HG02973 (cell line): ENCODE measurements at regions not wholly inside any gene's neighbourhood (a gene's known extent, or its start where the extent isn't known, plus 50 kb on each side); places are given as distances from the start of the nearest gene placed in this dataset.

ENCODE experiments used
- ATAC-seq: cut with Tn5 transposase; IDR thresholded peaks from one replicate; pipeline ENCODE4 v1.9.1; 2021; ENCODE audit warnings: moderate library complexity; ENCODE audit not compliant: unreplicated experiment

- ATAC-seq = no peak
Measured at GRCh38 chr17:77266891-77267341, 126.1 kb downstream of the SEC14L1 start.

DNA sequence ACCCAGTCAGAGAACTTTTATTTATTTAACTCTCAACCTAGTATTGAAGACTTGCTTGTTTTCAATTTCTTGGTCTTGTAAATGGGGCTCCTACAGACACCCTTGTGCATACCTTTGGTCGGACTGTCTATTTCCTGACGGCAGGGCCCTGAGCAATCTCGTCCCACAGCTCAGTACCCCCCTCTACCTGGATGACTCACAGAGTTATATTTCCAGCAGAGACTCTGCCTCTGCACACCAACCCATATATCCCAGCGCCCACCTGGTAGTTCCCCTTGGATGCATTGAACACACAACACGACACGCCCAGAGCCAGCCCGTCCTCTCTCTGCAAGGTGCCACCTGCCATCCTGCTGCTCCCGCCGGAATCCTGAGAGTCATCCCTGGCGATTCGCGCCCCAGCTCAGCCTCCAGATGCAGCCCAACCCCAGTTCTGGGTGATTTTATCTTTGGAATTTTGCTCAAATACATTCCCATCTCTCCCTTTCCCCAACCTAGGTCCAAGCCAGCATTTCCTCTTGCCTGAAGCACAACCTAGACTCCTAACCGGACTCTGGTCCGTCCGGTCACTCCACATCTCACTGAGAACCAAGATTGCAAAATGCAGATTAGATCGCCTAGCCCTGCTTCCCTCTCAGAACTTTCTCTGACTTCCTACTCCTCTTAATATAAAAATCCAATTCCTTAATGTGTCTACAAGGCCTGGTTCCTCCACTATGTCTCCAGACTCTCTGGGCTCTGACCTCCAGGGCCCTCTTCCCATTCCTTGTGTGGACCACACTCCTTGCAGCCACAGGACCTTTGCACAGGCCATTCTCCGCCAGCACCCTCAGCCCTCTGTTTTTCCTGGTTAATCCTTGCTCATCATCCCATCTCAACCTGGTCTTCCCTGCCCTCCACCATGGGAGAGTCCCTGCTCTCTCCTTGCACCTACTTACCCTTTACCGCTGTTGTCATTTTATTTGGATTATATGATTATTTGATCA, 129.2 kb downstream of the SEC14L1 start:
- no peak for ATAC-seq

DNA sequence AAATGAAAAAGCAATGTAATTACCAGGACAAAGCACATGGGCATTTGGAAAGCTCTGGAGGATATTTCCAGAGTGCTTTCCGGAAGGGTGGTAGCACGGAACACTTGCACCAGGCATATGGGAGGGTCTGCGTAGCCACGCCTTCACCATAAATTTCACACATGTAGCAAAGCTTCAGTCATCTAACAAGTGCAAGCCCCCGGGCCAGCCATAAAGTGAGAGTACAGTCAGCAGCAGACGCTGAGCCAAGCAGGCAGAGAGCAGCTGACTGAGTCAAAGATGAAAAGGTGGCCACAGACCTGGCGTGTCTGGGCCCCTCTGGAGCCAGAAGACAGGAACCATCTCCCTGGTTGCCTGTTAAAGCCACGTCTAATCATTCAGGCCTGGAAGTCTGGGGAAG, 130.6 kb downstream of the SEC14L1 start:
- ATAC-seq = no peak

GRCh38 chr17:77273397-77274085, 132.8 kb downstream of the SEC14L1 start:
- no peak for ATAC-seq

DNA sequence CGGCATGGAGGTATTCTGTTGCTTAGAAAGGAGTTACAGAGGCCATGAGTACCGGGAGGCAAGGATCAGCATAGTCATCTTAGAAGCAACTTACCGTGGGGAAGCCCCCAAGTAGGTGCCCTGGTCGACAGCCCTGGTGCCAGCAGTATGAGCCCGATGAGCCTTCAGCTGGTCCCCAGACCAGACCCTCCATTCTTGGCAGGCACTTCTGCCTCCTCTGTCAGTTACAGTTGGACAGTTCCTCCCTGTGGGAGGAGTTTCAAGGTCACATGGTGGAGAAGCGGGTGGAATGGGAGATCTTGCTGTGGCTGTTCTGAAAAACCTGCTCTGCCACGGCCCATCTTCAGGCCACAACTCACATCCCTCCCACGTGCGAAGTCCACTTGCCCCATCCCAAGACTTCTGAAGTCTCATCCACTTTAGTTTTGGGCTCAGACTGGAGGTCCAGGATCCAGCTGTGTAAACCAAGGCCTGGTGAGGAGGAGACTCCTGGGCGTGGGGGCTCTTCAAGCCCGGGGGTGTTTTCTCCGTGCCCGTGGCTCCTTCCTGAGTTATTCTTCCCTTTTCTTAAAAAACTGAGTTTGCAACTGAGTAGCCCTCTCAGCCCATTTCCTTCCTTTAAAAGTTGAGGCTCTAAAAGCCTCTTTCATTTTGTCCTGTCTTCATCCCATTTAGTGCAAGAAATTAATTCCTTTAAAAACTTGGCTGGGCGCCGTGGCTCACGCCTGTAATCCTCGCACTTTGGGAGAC, 133.5 kb downstream of the SEC14L1 start:
- ATAC-seq = no peak

GRCh38 chr17:77279448-77280303, 138.9 kb downstream of the SEC14L1 start:
- ATAC-seq = no peak

GRCh38 chr17:77280304-77281121, 139.7 kb downstream of the SEC14L1 start:
- no peak for ATAC-seq

DNA sequence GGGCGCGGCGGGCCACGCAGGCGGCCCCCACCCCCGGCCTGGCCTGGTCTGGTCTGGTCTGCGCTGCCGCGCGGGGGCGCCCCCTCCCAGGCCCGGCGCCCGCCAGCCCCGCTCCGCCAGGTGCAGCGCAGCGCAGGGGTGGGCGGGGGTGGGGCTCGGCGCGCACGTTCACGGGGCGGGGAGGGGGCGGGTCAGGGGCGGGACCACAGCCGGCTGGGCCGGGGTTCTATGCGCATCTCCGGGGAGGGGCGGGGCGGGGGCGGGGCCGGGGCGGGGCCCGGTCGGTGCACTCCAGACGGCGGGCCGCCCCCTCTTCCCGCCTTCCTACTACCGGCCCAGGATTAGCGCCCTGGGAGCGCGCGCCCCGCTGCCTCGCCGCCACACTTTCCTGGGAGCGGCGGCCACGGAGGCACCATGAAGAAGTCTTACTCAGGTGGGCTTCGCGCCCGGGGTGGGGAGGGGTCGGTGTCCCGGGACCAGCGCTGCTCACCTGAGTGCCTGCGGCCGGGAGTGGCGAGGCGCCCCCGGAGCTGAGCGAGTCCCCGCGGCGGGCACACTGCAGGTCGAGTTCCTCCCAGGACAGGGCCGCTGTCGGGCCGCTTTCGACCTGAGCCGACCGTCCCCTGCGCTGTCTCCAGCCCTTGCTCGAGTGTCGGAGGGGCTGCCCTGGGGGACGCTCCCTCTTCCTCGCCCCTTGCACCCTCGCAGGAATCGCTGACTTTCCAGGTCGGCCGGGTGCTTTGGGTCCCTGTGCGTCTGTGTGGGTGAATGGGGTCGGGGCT, 140.5 kb downstream of the SEC14L1 start:
- ATAC-seq = peak; percentile 49

- no peak for ATAC-seq
Measured at GRCh38 chr17:77281904-77282367, 141.2 kb downstream of the SEC14L1 start.

GRCh38 chr17:77282524-77283515, 142.1 kb downstream of the SEC14L1 start:
- no peak for ATAC-seq

DNA sequence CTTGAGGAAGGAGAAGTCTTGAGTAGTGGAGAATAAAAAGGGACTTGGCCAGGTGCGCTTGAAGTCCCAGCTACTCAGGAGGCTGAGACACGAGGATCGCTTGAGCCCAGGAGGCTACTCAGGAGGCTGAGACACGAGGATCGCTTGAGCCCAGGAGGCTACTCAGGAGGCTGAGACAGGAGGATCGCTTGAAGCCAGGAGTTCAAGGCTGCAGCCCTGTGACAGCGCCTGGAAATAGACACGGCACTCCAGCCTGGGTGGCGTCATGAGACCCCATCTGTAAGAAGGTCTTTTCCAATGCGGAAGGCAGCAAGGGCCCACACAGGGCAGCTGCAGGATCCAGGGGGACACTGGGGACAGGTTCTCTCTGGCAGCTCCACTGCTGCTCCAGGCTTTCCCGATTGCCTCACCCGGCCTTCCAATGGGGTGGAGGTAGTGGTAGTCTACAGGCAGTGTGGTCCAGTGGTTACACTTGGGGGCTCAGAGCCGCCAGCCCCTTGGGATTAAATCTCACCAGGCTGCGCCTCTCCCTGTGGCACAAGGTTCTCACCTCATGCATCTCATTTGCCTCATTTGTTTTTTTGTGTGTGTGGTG, 143.4 kb downstream of the SEC14L1 start:
- no peak for ATAC-seq

GRCh38 chr17:77285594-77286390, 145.0 kb downstream of the SEC14L1 start:
- no peak for ATAC-seq

DNA sequence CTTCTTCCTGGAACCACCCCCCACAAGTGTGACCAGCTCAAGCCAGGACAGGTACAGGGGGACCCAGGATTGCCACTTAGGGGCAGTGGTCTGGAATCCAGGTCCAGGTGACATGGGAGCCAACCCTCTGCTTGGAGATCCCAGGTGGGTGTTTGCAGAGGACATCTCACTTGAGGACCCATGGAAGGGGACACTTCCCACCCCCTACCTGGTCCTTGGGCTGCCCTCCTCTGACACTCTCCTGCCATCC, 145.5 kb downstream of the SEC14L1 start:
- ATAC-seq = no peak

DNA sequence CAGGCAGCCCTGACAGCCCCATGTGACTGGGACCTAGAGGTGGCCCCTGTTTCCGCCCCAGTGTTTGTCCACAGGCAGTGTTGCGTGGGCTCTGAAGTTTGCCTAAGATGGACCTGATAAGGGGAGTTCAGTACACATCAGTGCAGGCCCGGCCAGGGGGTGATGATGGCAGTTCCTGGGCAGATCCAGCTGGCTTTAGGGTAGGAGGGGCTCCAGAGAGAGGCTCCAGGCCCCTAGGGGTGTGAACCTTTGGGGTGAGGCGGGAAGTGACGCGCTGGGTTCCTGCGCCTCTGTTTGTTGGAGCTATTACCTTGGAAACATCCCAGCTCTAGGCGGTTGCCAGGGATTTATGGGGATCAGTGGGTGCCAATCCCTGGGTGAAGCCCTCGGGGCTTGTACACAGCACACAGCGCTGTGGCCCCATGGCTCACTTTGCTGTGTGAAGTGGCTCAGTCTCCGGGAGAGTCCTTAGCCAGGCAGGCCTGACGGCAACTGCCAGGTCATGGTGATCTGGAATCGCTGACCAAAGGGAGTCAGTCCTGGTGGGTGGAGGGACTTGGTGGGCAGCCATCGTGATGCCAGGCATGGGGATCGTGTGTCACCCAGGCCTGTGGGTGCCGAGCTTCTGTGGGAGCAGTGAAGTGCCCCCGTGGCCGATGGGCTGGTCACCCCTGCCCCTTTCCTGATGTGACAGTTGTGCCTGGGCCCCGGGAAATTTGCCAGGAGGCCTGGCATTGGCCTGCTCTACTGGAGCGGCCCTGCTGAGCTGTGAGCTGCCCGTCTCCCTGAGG, 146.1 kb downstream of the SEC14L1 start:
- no peak for ATAC-seq

DNA sequence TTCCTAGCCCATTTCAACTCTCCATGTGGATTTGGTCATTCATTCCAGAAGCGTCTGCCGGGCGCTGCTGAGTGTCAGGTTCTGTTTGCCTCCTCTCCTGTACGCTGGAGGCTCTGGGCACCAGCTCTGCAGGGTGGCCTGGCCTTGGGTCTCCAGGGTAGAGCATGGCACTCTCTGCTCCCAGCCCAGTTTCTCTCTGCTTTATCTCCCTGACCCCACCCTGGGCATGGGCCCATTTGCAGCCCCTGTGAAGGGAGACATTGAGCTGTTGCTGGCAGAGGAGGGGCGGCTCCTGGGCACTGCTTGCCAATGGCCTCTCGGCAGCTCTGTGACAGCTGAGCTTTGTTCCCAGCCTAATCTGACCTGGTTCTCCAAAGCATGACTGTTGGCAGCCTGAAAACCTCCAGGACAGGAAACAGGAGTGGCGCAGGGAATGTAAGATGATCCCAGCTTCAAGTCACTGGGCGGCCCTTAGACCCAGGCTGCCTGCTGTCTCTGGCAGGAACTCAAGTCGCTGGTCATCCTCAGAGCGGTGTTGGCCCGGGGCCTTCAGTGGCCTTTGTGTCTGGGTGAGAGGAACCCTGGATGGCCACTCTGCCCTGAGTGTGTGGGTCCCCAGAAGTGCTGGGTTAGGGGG, 146.8 kb downstream of the SEC14L1 start:
- no peak for ATAC-seq
